ENCODE measurements at regions not wholly inside any gene's neighbourhood (a gene's known extent, or its start where the extent isn't known, plus 50 kb on each side); places are given as distances from the start of the nearest gene placed in this dataset.
"Not testable (repeated sequence)": the region's sequence is repeated elsewhere in the genome, so short reads cannot be mapped to it uniquely, and the experiment has no call there.

GRCh38 chr5:17978954-17979353 lies 344.7 kb downstream of the TAF11L14 start:
- DNase-seq (ENCODE audit: low spot score), result no peak

GRCh38 chr5:17982626-17983025 lies 348.4 kb downstream of the TAF11L14 start:
- DNase-seq (ENCODE audit: low spot score), result not testable (repeated sequence)

- no peak for DNase-seq (ENCODE audit: low spot score)
Observed at GRCh38 chr5:17989036-17989435, 354.8 kb downstream of the TAF11L14 start.

GRCh38 chr5:17989567-17990563 lies 355.6 kb downstream of the TAF11L14 start:
- DNase-seq (ENCODE audit: low spot score), result no peak

- DNase-seq (ENCODE audit: low spot score), result no peak
Observed at GRCh38 chr5:17991775-17992174, 357.5 kb downstream of the TAF11L14 start.

GRCh38 chr5:17992291-17992690 lies 358.0 kb downstream of the TAF11L14 start:
- no peak for DNase-seq (ENCODE audit: low spot score)

GRCh38 chr5:17995997-17996396 lies 361.7 kb downstream of the TAF11L14 start:
- DNase-seq (ENCODE audit: low spot score), result no peak

- DNase-seq (ENCODE audit: low spot score), result no peak
Observed at GRCh38 chr5:17999858-18000257, 365.6 kb downstream of the TAF11L14 start.

- DNase-seq (ENCODE audit: low spot score), result no peak
Observed at GRCh38 chr5:18000744-18001143, 366.5 kb downstream of the TAF11L14 start.

GRCh38 chr5:18003312-18003711 lies 369.1 kb downstream of the TAF11L14 start:
- DNase-seq (ENCODE audit: low spot score), result no peak

- DNase-seq (ENCODE audit: low spot score), result no peak
Observed at GRCh38 chr5:18003784-18004183, 369.5 kb downstream of the TAF11L14 start.

GRCh38 chr5:18006235-18006634 lies 372.0 kb downstream of the TAF11L14 start:
- not testable (repeated sequence) for DNase-seq (ENCODE audit: low spot score)

- DNase-seq (ENCODE audit: low spot score), result no peak
Observed at GRCh38 chr5:18008940-18009339, 374.7 kb downstream of the TAF11L14 start.

GRCh38 chr5:18010053-18010452 lies 375.8 kb downstream of the TAF11L14 start:
- DNase-seq (ENCODE audit: low spot score), result no peak

- no peak for DNase-seq (ENCODE audit: low spot score)
Observed at GRCh38 chr5:18018472-18018871, 384.2 kb downstream of the TAF11L14 start.

- no peak for DNase-seq (ENCODE audit: low spot score)
Observed at GRCh38 chr5:18023275-18023674, 389.0 kb downstream of the TAF11L14 start.

- DNase-seq (ENCODE audit: low spot score), result no peak
Observed at GRCh38 chr5:18023986-18024385, 389.7 kb downstream of the TAF11L14 start.

GRCh38 chr5:18024542-18024941 lies 390.3 kb downstream of the TAF11L14 start:
- no peak for DNase-seq (ENCODE audit: low spot score)

- DNase-seq (ENCODE audit: low spot score), result no peak
Observed at GRCh38 chr5:18027241-18027867, 393.1 kb downstream of the TAF11L14 start.

GRCh38 chr5:18028036-18028435 lies 393.8 kb downstream of the TAF11L14 start:
- no peak for DNase-seq (ENCODE audit: low spot score)

GRCh38 chr5:18032744-18033143 lies 398.5 kb downstream of the TAF11L14 start:
- DNase-seq (ENCODE audit: low spot score), result no peak

- no peak for DNase-seq (ENCODE audit: low spot score)
Observed at GRCh38 chr5:18036531-18036930, 402.3 kb downstream of the TAF11L14 start.

- no peak for DNase-seq (ENCODE audit: low spot score)
Observed at GRCh38 chr5:18037718-18038117, 403.5 kb downstream of the TAF11L14 start.
